PFSK-1 (cell line): ENCODE measurements at regions not wholly inside any gene's neighbourhood (a gene's known extent, or its start where the extent isn't known, plus 50 kb on each side); places are given as distances from the start of the nearest gene placed in this dataset.

Source experiments
- FOXP2 ChIP-seq: optimal IDR thresholded peaks from 2 replicates; pipeline ENCODE3; 2011; ENCODE audit warnings: borderline replicate concordance, control low read depth, inconsistent platforms; ENCODE audit not compliant: insufficient read depth; ENCODE audit errors: extremely low read length, extremely low read depth
- POLR2AphosphoS5 ChIP-seq: IDR thresholded peaks from 2 replicates; pipeline ENCODE4 v1.6.1; 2012; ENCODE audit warnings: low read depth, mild to moderate bottlenecking, control low read depth, low read length, moderate library complexity
- REST ChIP-seq, 2 experiments: IDR thresholded peaks; 2 replicates each; pipeline versions ENCODE4 v1.6.1 to v1.8.0; 2011 to 2012; ENCODE audit warnings: low read depth in 2 of 2, low read length in 2 of 2, control low read depth in 1 of 2, inconsistent platforms in 1 of 2, mild to moderate bottlenecking in 1 of 2, moderate library complexity in 1 of 2; ENCODE audit not compliant: insufficient read depth in 1 of 2
- SIN3A ChIP-seq: IDR thresholded peaks from 2 replicates; pipeline ENCODE4 v1.6.1; 2012; ENCODE audit warnings: mild to moderate bottlenecking, low read length, moderate library complexity, borderline replicate concordance; ENCODE audit not compliant: insufficient read depth
- TAF1 ChIP-seq: IDR thresholded peaks from 2 replicates; pipeline ENCODE4 v1.6.1; 2012; ENCODE audit warnings: low read length, control low read depth, borderline replicate concordance; ENCODE audit not compliant: insufficient read depth

DNA sequence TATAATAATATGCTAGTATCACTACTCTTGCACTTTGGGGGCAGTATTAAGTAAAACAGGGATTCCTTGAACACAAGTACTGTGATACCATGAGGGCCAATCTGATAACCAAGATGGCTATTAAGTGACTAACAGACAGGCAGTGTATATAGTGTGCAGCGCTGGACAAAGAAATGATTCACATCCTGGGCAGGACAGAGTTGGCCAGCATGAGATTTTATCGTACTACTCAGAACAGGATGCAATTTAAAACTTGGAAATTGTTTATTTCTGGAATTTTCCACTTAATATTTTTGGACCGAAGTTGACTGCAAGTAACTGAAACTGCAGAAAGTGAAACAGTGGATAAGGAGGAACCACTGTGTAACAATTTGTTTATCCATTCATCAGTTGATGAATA, 74.6 kb downstream of the DNTTIP2 start:
- TF ChIP-seq REST (IDR thresholded peaks at IDR 0.05; ENCODE audit: insufficient read depth in 1 of 2, low read depth in 2 of 2, low read length in 2 of 2), result peak in 1 of 2 experiments; percentile 69; a peak in 1 of 4 replicates
- TF ChIP-seq TAF1, result no peak
- TF ChIP-seq SIN3A, result peak; percentile 65; the same call in 1 of the 2 replicates

DNA sequence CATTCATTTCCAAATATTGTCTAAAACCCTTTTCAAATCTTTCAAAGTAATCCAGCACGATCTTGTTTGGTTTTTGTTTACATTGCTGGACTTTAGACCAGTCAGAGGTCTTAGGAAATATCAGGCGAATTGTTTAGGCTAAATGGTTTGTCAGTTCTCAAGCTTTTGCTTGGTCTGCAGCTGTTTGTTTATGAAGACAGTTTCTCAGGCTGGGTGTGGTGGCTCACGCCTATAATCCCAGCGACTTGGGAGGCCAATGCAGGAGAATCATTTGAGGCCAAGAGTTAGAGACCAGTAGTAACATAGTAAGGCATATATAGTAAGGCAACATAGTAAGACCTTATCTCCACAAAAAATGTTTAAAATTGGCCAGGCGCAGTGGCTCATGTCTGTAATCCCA, 77.5 kb downstream of the DNTTIP2 start:
- TF ChIP-seq TAF1 (no peak), FOXP2 (no peak), POLR2AphosphoS5 (no peak), REST (IDR thresholded peaks at IDR 0.05; ENCODE audit: insufficient read depth in 1 of 2, low read depth in 2 of 2, low read length in 2 of 2) (no peak), SIN3A (no peak)

DNA sequence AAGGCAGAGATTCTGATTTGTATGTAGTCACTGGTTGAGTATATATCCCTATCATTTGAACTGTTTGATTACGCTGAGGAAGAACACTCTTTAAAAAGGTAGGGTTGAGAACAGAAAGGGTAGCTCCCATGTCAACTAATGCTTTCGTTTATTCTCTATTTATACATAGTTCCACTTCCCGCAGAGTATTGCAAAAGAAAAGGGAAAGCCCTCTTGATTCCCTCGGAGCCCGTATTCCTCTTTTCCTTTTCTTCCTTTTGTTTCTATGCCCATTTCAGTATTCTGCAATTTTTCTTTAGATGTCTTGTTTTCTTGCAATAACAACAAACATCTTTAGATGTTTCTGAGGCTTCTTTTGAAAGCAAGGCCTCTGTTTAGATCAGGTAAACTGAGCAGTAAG, 78.2 kb downstream of the DNTTIP2 start:
- TF ChIP-seq SIN3A (no peak), POLR2AphosphoS5 (no peak), FOXP2 (no peak), TAF1 (no peak), REST (IDR thresholded peaks at IDR 0.05; ENCODE audit: insufficient read depth in 1 of 2, low read depth in 2 of 2, low read length in 2 of 2) (no peak)

DNA sequence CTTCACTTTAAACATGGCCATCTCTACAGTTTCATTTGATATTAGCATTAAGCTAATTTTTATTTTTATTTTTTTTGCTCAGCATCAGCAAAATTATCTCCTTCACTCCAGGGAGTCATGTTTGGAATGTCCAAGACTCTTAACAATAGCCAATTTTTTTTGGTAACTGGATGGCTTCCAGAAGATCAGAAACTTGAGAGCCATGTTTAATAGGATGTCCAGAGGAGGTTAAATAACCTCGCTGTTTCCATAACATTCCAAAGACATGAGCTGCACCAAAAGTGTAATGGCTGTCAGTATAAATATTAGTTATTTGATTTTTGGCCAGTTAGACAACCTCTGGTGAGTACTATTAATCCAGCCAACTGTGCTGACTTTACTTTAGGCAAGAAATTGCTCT, 80.7 kb downstream of the DNTTIP2 start:
- TF ChIP-seq POLR2AphosphoS5 (no peak), REST (IDR thresholded peaks at IDR 0.05; ENCODE audit: insufficient read depth in 1 of 2, low read depth in 2 of 2, low read length in 2 of 2) (no peak), TAF1 (no peak), FOXP2 (no peak), SIN3A (no peak)

DNA sequence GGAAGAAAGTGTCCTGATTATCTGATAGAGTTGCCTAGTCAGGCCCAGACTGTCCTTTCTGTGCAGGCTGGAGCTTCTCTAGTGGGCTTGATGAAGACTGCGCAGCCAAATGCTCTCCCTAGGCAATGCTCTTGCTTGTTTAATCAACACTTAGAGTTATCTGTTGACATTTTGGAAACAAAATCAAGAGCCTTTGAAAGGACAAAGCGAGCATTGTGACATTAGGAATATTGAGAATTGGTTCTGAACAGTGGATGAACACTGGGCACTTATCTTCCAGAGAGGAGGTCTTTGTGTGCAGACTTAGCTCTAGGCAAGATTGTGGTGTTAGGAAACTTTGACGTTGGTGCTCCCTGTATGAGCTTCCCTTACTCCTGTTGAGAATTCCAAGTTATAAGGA, 94.5 kb downstream of the DNTTIP2 start:
- TF ChIP-seq FOXP2 (no peak), REST (IDR thresholded peaks at IDR 0.05; ENCODE audit: insufficient read depth in 1 of 2, low read depth in 2 of 2, low read length in 2 of 2) (no peak), POLR2AphosphoS5 (no peak), SIN3A (no peak), TAF1 (no peak)
